DOHH2 (cell line): ENCODE measurements at regions not wholly inside any gene's neighbourhood (a gene's known extent, or its start where the extent isn't known, plus 50 kb on each side); places are given as distances from the start of the nearest gene placed in this dataset.

Source experiments
- H3F3A ChIP-seq: fragments of 200-600 bp; sonication (generic), shearing (Covaris generic); 2 replicates; pipeline ENCODE4 v1.6.0; 2016; ENCODE audit warnings: antibody characterized with exemption, mild to moderate bottlenecking; ENCODE audit not compliant: control insufficient read depth, insufficient read depth
- H3K27ac ChIP-seq: fragments of 200-600 bp; sonication (generic); 2 replicates; pipeline ENCODE4 v1.5.1; 2014; ENCODE audit warnings: low read depth, mild to moderate bottlenecking, low read length, moderate library complexity
- H3K27me3 ChIP-seq: fragments of 200-600 bp; sonication (generic); 2 replicates; pipeline ENCODE4 v1.6.1; 2014; ENCODE audit warnings: mild to moderate bottlenecking, low read length, mixed read lengths; ENCODE audit not compliant: control insufficient read depth
- H3K36me3 ChIP-seq: fragments of 200-600 bp; sonication (generic); 2 replicates; pipeline ENCODE4 v1.6.1; 2014; ENCODE audit warnings: mild to moderate bottlenecking, low read length, moderate library complexity, mixed read lengths; ENCODE audit not compliant: control insufficient read depth
- H3K4me1 ChIP-seq: fragments of 200-600 bp; sonication (generic); 2 replicates; pipeline ENCODE4 v1.6.1; 2014; ENCODE audit warnings: mild to moderate bottlenecking, low read length, mixed read lengths; ENCODE audit not compliant: control insufficient read depth
- H3K4me2 ChIP-seq: fragments of 200-600 bp; sonication (generic); 2 replicates; pipeline ENCODE4 v1.6.0; 2014; ENCODE audit warnings: mild to moderate bottlenecking, low read length, moderate library complexity
- H3K4me3 ChIP-seq: fragments of 200-600 bp; sonication (generic); 2 replicates; pipeline ENCODE4 v1.5.1; 2014; ENCODE audit warnings: mild to moderate bottlenecking, low read length, mixed read lengths
- H3K79me2 ChIP-seq: fragments of 200-600 bp; sonication (generic); 2 replicates; pipeline ENCODE4 v1.6.1; 2014; ENCODE audit warnings: mild to moderate bottlenecking, low read length, mixed read lengths; ENCODE audit not compliant: control insufficient read depth
- H3K9me2 ChIP-seq: fragments of 200-600 bp; sonication (generic); replicated peaks from 2 replicates; pipeline ENCODE4 v1.6.1; 2014; ENCODE audit warnings: mild to moderate bottlenecking, low read length, mixed read lengths; ENCODE audit not compliant: control insufficient read depth
- H3K9me3 ChIP-seq: fragments of 200-600 bp; sonication (generic); 2 replicates; pipeline ENCODE4 v1.6.1; 2014; ENCODE audit warnings: antibody characterized with exemption, low read length, mixed read lengths; ENCODE audit not compliant: control insufficient read depth, insufficient read depth
- H4K20me1 ChIP-seq: fragments of 200-600 bp; sonication (generic); 2 replicates; pipeline ENCODE4 v1.6.0; 2014; ENCODE audit warnings: low read depth, mild to moderate bottlenecking, antibody characterized with exemption, low read length, moderate library complexity; ENCODE audit not compliant: control insufficient read depth, insufficient read depth
- EZH2phosphoT487 ChIP-seq: fragments of 200-600 bp; sonication (generic); IDR thresholded peaks from 2 replicates; pipeline ENCODE4 v1.6.1; 2017; ENCODE audit warnings: borderline replicate concordance, mild to moderate bottlenecking, antibody characterized with exemption, low read length, moderate library complexity, mixed read lengths
- TF ChIP-seq, protein P1 (sequence below): fragments of 200-600 bp; sonication (generic); IDR thresholded peaks from one replicate; pipeline ENCODE4 v1.5.1; 2014; ENCODE audit warnings: antibody characterized with exemption, mild to moderate bottlenecking, low read depth, low read length; ENCODE audit not compliant: poor library complexity, severe bottlenecking

- H3K27ac ChIP-seq, result no peak overlapping the region
- H3K4me1 ChIP-seq, result peaks cover 12% of the 10 kb centered on the region
- no peaks in the 10 kb centered on the region for H3K79me2 ChIP-seq
- H3K4me3 ChIP-seq, result no peak overlapping the region
- H3K9me3 ChIP-seq, result no peaks in the 10 kb centered on the region
- no peaks in the 10 kb centered on the region for H3K27me3 ChIP-seq
- no peaks in the 10 kb centered on the region for H3F3A ChIP-seq
- H4K20me1 ChIP-seq, result no peaks in the 10 kb centered on the region
- TF ChIP-seq, protein P1, sequence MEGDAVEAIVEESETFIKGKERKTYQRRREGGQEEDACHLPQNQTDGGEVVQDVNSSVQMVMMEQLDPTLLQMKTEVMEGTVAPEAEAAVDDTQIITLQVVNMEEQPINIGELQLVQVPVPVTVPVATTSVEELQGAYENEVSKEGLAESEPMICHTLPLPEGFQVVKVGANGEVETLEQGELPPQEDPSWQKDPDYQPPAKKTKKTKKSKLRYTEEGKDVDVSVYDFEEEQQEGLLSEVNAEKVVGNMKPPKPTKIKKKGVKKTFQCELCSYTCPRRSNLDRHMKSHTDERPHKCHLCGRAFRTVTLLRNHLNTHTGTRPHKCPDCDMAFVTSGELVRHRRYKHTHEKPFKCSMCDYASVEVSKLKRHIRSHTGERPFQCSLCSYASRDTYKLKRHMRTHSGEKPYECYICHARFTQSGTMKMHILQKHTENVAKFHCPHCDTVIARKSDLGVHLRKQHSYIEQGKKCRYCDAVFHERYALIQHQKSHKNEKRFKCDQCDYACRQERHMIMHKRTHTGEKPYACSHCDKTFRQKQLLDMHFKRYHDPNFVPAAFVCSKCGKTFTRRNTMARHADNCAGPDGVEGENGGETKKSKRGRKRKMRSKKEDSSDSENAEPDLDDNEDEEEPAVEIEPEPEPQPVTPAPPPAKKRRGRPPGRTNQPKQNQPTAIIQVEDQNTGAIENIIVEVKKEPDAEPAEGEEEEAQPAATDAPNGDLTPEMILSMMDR, result no peak
- no peak for TF ChIP-seq EZH2phosphoT487
- H3K4me2 ChIP-seq, result no peak overlapping the region
- H3K36me3 ChIP-seq, result no peaks in the 10 kb centered on the region
- no peaks in the 10 kb centered on the region for H3K9me2 ChIP-seq
Observed at GRCh38 chr11:103768816-103769215, 267.6 kb upstream of the DDI1 start.

- H3K4me2 ChIP-seq, result no peak overlapping the region
- no peak overlapping the region for H3K27ac ChIP-seq
- H3K9me2 ChIP-seq, result no peaks in the 10 kb centered on the region
- no peaks in the 10 kb centered on the region for H3K79me2 ChIP-seq
- H3F3A ChIP-seq, result no peaks in the 10 kb centered on the region
- H3K27me3 ChIP-seq, result no peaks in the 10 kb centered on the region
- no peaks in the 10 kb centered on the region for H3K36me3 ChIP-seq
- no peaks in the 10 kb centered on the region for H4K20me1 ChIP-seq
- H3K4me3 ChIP-seq, result no peak overlapping the region
- H3K4me1 ChIP-seq, result peaks cover 26% of the 10 kb centered on the region
- H3K9me3 ChIP-seq, result no peaks in the 10 kb centered on the region
- no peak for TF ChIP-seq EZH2phosphoT487
- TF ChIP-seq, protein P1, result no peak
Observed at GRCh38 chr11:103773059-103773458, 263.4 kb upstream of the DDI1 start.

GRCh38 chr11:103773537-103773936 is 262.9 kb upstream of the DDI1 start:
- H3K4me3 ChIP-seq, result no peak overlapping the region
- no peak overlapping the region for H3K4me2 ChIP-seq
- peaks cover 26% of the 10 kb centered on the region for H3K4me1 ChIP-seq
- no peaks in the 10 kb centered on the region for H3K36me3 ChIP-seq
- no peaks in the 10 kb centered on the region for H3K9me3 ChIP-seq
- TF ChIP-seq, protein P1, result no peak
- no peak for TF ChIP-seq EZH2phosphoT487
- no peaks in the 10 kb centered on the region for H3K27me3 ChIP-seq
- H3K27ac ChIP-seq, result no peak overlapping the region
- no peaks in the 10 kb centered on the region for H3K9me2 ChIP-seq
- no peaks in the 10 kb centered on the region for H3K79me2 ChIP-seq
- no peaks in the 10 kb centered on the region for H3F3A ChIP-seq
- H4K20me1 ChIP-seq, result no peaks in the 10 kb centered on the region

DNA sequence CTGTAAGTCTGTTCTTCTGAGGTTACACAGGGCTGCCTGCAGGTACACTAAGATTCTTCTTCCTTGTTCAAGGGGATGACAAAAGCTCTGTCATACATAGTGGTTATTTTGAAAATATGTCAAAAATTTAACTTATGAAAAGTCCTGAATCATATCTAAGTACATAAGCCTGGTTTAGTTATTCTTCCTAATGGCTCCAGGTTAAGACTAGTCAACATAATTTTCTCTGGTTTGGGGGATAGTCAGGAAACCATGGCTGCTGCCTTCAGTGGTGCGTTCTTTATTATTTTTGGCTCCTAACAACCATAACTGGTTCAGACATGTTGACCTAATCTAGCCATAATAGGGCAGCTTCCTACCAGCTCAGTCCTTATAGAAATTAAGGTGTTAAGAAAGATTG is 257.4 kb upstream of the DDI1 start:
- no peak overlapping the region for H3K4me2 ChIP-seq
- H3K27me3 ChIP-seq, result no peaks in the 10 kb centered on the region
- no peak overlapping the region for H3K27ac ChIP-seq
- H4K20me1 ChIP-seq, result no peaks in the 10 kb centered on the region
- no peaks in the 10 kb centered on the region for H3K9me3 ChIP-seq
- TF ChIP-seq, protein P1, result no peak
- TF ChIP-seq EZH2phosphoT487, result no peak
- H3F3A ChIP-seq, result no peaks in the 10 kb centered on the region
- H3K4me1 ChIP-seq, result peaks cover 22% of the 10 kb centered on the region
- H3K9me2 ChIP-seq, result no peaks in the 10 kb centered on the region
- H3K4me3 ChIP-seq, result no peak overlapping the region
- H3K79me2 ChIP-seq, result no peaks in the 10 kb centered on the region
- no peaks in the 10 kb centered on the region for H3K36me3 ChIP-seq
